WTC11 (cell line): ENCODE measurements at regions not wholly inside any gene's neighbourhood (a gene's known extent, or its start where the extent isn't known, plus 50 kb on each side); places are given as distances from the start of the nearest gene placed in this dataset.

Source experiments
- ATAC-seq: fragments of 200-7000 bp; cut with Tn5 transposase; 2 replicates; pipeline ENCODE4 v1.10.0; 2021; ENCODE audit warnings: mild to moderate bottlenecking, moderate library complexity
- CTCF ChIA-PET: fragments of 300-600 bp; sonication (Branson Sonifier 250); formaldehyde crosslinking; loops from one replicate; lab custom pipeline; 2021; ENCODE audit warnings: antibody characterized with exemption; lab: Charles Lee
- POLR2A ChIA-PET: fragments of 350-600 bp; sonication (Branson Sonifier 250); formaldehyde crosslinking; loops from one replicate; lab custom pipeline; 2021; ENCODE audit warnings: antibody characterized with exemption; lab: Charles Lee
- DNase-seq: peaks from one replicate; pipeline ENCODE4 v3.0.0; 2021; ENCODE audit warnings: low spot score
- H3K27ac Mint-ChIP-seq: 2 replicates; pipeline ENCODE4 v1.8.0; 2021; ENCODE audit warnings: mixed read lengths
- H3K27me3 Mint-ChIP-seq: 2 replicates; pipeline ENCODE4 v1.8.0; 2021; ENCODE audit warnings: low read depth, mild to moderate bottlenecking, moderate library complexity, mixed read lengths
- H3K36me3 Mint-ChIP-seq: 2 replicates; pipeline ENCODE4 v1.8.0; 2021; ENCODE audit warnings: mixed read lengths
- H3K4me1 Mint-ChIP-seq: 2 replicates; pipeline ENCODE4 v1.8.0; 2022; ENCODE audit warnings: mixed read lengths
- H3K4me3 Mint-ChIP-seq: 2 replicates; pipeline ENCODE4 v1.8.0; 2021; ENCODE audit warnings: mild to moderate bottlenecking, moderate library complexity, mixed read lengths
- H3K9me3 Mint-ChIP-seq: 2 replicates; pipeline ENCODE4 v1.8.0; 2021; ENCODE audit warnings: mixed read lengths
- ATF1 ChIP-seq: sonication (generic); formaldehyde crosslinking; IDR thresholded peaks from 2 replicates; pipeline ENCODE4 v1.8.1; 2023; ENCODE audit warnings: mild to moderate bottlenecking, moderate library complexity, missing genetic modification reagents
- CREB1 ChIP-seq: sonication (generic); formaldehyde crosslinking; IDR thresholded peaks from 2 replicates; pipeline ENCODE4 v1.8.0; 2023; ENCODE audit warnings: mild to moderate bottlenecking, missing genetic modification reagents
- ESRRA ChIP-seq: sonication (generic); formaldehyde crosslinking; IDR thresholded peaks from 2 replicates; pipeline ENCODE4 v1.8.1; 2022; ENCODE audit warnings: mild to moderate bottlenecking, missing genetic modification reagents, borderline replicate concordance
- ETV6 ChIP-seq: sonication (generic); formaldehyde crosslinking; IDR thresholded peaks from 2 replicates; pipeline ENCODE4 v1.8.1; 2022; ENCODE audit warnings: mild to moderate bottlenecking, missing genetic modification reagents
- NR3C1 ChIP-seq: sonication (generic); formaldehyde crosslinking; conservative IDR thresholded peaks from 2 replicates; pipeline ENCODE4 v1.8.1; 2023; ENCODE audit warnings: low read depth, mild to moderate bottlenecking, missing genetic modification reagents
- RELA ChIP-seq: sonication (generic); formaldehyde crosslinking; IDR thresholded peaks from 2 replicates; pipeline ENCODE4 v1.8.1; 2022; ENCODE audit warnings: missing genetic modification reagents, mild to moderate bottlenecking, borderline replicate concordance
- TEAD4 ChIP-seq: sonication (generic); formaldehyde crosslinking; IDR thresholded peaks from 2 replicates; pipeline ENCODE4 v1.8.0; 2022; ENCODE audit warnings: mild to moderate bottlenecking, missing genetic modification reagents
- ZNF671 ChIP-seq: fragments of 250-450 bp; sonication (Bioruptor Pico); IDR thresholded peaks from 2 replicates; pipeline ENCODE4 v1.8.0; 2021; ENCODE audit warnings: mild to moderate bottlenecking
- TF ChIP-seq, protein P1 (sequence below): sonication (generic); formaldehyde crosslinking; IDR thresholded peaks from 2 replicates; pipeline ENCODE4 v1.8.1; 2023; ENCODE audit warnings: mild to moderate bottlenecking, missing genetic modification reagents, moderate library complexity
- TF ChIP-seq, protein P2 (sequence below): fragments of 250-450 bp; sonication (Bioruptor Pico); IDR thresholded peaks from 2 replicates; pipeline ENCODE4 v1.9.0; 2021; ENCODE audit warnings: mild to moderate bottlenecking
- TF ChIP-seq, protein P3 (sequence below): fragments of 200-600 bp; IDR thresholded peaks from 2 replicates; pipeline ENCODE4 v1.8.0; 2022; ENCODE audit warnings: antibody characterized with exemption
- TF ChIP-seq, protein P4 (sequence below): sonication (generic); formaldehyde crosslinking; IDR thresholded peaks from 2 replicates; pipeline ENCODE4 v1.8.0; 2023; ENCODE audit warnings: mild to moderate bottlenecking, missing genetic modification reagents
- TF ChIP-seq, protein P5 (sequence below): sonication (generic); formaldehyde crosslinking; IDR thresholded peaks from 2 replicates; pipeline ENCODE4 v1.8.1; 2022; ENCODE audit warnings: mild to moderate bottlenecking, moderate library complexity, missing genetic modification reagents
- TF ChIP-seq, protein P6 (sequence below): sonication (generic); formaldehyde crosslinking; IDR thresholded peaks from 2 replicates; pipeline ENCODE4 v1.8.1; 2023; ENCODE audit warnings: mild to moderate bottlenecking, missing genetic modification reagents, moderate library complexity
- TF ChIP-seq, protein P7 (sequence below): sonication (generic); formaldehyde crosslinking; IDR thresholded peaks from 2 replicates; pipeline ENCODE4 v1.8.1; 2023; ENCODE audit warnings: mild to moderate bottlenecking, missing genetic modification reagents, borderline replicate concordance

DNA sequence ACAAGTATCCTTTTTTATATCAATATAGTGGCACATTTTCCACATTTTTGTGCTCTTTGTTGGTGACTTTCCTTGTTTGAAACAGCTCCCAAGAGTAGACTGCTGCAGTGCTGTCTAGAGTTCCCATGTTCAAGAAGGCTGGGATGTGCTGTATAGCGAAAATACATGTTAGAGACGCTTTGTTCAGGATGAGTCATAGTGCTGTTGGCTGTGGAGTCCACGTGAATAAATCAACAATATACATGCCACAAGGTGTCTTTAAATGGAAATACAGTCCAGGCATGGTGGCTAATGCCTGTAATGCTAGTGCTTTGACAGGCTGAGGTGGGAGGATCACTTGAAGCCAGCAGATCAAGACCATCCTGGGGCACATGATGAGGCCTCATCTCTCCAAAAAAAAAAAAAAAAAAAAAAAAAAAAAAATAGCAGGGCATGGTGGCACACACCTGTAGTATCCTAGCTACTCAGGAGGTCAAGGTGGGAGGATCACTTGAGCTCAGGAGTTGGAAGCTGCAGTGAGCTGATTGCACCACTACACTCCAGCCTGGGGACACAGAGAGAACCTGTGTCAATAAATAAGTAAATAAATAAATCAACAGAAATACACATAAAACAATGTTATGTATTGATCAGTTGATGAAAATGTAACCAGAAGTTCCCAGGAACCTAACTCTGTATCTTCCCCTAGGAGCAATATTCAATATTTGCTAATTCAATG lies 256.8 kb upstream of the STS start:
- TF ChIP-seq, protein P1, sequence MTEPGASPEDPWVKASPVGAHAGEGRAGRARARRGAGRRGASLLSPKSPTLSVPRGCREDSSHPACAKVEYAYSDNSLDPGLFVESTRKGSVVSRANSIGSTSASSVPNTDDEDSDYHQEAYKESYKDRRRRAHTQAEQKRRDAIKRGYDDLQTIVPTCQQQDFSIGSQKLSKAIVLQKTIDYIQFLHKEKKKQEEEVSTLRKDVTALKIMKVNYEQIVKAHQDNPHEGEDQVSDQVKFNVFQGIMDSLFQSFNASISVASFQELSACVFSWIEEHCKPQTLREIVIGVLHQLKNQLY: no peak
- TF ChIP-seq, protein P2, sequence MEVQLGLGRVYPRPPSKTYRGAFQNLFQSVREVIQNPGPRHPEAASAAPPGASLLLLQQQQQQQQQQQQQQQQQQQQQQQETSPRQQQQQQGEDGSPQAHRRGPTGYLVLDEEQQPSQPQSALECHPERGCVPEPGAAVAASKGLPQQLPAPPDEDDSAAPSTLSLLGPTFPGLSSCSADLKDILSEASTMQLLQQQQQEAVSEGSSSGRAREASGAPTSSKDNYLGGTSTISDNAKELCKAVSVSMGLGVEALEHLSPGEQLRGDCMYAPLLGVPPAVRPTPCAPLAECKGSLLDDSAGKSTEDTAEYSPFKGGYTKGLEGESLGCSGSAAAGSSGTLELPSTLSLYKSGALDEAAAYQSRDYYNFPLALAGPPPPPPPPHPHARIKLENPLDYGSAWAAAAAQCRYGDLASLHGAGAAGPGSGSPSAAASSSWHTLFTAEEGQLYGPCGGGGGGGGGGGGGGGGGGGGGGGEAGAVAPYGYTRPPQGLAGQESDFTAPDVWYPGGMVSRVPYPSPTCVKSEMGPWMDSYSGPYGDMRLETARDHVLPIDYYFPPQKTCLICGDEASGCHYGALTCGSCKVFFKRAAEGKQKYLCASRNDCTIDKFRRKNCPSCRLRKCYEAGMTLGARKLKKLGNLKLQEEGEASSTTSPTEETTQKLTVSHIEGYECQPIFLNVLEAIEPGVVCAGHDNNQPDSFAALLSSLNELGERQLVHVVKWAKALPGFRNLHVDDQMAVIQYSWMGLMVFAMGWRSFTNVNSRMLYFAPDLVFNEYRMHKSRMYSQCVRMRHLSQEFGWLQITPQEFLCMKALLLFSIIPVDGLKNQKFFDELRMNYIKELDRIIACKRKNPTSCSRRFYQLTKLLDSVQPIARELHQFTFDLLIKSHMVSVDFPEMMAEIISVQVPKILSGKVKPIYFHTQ (CRISPR knock-in tag): no peak
- TF ChIP-seq, protein P3, sequence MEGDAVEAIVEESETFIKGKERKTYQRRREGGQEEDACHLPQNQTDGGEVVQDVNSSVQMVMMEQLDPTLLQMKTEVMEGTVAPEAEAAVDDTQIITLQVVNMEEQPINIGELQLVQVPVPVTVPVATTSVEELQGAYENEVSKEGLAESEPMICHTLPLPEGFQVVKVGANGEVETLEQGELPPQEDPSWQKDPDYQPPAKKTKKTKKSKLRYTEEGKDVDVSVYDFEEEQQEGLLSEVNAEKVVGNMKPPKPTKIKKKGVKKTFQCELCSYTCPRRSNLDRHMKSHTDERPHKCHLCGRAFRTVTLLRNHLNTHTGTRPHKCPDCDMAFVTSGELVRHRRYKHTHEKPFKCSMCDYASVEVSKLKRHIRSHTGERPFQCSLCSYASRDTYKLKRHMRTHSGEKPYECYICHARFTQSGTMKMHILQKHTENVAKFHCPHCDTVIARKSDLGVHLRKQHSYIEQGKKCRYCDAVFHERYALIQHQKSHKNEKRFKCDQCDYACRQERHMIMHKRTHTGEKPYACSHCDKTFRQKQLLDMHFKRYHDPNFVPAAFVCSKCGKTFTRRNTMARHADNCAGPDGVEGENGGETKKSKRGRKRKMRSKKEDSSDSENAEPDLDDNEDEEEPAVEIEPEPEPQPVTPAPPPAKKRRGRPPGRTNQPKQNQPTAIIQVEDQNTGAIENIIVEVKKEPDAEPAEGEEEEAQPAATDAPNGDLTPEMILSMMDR: no peak
- TF ChIP-seq ESRRA (CRISPR knock-in tag): no peak
- TF ChIP-seq NR3C1 (CRISPR knock-in tag): no peak
- no peak for TF ChIP-seq ZNF671 (CRISPR knock-in tag)
- no peak for TF ChIP-seq RELA (CRISPR knock-in tag)
- no peak for TF ChIP-seq ETV6
- no peak for TF ChIP-seq TEAD4 (CRISPR knock-in tag)
- TF ChIP-seq, protein P4, sequence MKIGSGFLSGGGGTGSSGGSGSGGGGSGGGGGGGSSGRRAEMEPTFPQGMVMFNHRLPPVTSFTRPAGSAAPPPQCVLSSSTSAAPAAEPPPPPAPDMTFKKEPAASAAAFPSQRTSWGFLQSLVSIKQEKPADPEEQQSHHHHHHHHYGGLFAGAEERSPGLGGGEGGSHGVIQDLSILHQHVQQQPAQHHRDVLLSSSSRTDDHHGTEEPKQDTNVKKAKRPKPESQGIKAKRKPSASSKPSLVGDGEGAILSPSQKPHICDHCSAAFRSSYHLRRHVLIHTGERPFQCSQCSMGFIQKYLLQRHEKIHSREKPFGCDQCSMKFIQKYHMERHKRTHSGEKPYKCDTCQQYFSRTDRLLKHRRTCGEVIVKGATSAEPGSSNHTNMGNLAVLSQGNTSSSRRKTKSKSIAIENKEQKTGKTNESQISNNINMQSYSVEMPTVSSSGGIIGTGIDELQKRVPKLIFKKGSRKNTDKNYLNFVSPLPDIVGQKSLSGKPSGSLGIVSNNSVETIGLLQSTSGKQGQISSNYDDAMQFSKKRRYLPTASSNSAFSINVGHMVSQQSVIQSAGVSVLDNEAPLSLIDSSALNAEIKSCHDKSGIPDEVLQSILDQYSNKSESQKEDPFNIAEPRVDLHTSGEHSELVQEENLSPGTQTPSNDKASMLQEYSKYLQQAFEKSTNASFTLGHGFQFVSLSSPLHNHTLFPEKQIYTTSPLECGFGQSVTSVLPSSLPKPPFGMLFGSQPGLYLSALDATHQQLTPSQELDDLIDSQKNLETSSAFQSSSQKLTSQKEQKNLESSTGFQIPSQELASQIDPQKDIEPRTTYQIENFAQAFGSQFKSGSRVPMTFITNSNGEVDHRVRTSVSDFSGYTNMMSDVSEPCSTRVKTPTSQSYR (CRISPR knock-in tag): no peak
- TF ChIP-seq, protein P5, sequence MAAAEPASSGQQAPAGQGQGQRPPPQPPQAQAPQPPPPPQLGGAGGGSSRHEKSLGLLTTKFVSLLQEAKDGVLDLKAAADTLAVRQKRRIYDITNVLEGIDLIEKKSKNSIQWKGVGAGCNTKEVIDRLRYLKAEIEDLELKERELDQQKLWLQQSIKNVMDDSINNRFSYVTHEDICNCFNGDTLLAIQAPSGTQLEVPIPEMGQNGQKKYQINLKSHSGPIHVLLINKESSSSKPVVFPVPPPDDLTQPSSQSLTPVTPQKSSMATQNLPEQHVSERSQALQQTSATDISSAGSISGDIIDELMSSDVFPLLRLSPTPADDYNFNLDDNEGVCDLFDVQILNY (CRISPR knock-in tag): no peak
- TF ChIP-seq, protein P6, sequence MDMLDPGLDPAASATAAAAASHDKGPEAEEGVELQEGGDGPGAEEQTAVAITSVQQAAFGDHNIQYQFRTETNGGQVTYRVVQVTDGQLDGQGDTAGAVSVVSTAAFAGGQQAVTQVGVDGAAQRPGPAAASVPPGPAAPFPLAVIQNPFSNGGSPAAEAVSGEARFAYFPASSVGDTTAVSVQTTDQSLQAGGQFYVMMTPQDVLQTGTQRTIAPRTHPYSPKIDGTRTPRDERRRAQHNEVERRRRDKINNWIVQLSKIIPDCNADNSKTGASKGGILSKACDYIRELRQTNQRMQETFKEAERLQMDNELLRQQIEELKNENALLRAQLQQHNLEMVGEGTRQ (CRISPR knock-in tag): no peak
- TF ChIP-seq CREB1 (CRISPR knock-in tag): no peak
- no peak for TF ChIP-seq ATF1 (CRISPR knock-in tag)
- TF ChIP-seq, protein P7, sequence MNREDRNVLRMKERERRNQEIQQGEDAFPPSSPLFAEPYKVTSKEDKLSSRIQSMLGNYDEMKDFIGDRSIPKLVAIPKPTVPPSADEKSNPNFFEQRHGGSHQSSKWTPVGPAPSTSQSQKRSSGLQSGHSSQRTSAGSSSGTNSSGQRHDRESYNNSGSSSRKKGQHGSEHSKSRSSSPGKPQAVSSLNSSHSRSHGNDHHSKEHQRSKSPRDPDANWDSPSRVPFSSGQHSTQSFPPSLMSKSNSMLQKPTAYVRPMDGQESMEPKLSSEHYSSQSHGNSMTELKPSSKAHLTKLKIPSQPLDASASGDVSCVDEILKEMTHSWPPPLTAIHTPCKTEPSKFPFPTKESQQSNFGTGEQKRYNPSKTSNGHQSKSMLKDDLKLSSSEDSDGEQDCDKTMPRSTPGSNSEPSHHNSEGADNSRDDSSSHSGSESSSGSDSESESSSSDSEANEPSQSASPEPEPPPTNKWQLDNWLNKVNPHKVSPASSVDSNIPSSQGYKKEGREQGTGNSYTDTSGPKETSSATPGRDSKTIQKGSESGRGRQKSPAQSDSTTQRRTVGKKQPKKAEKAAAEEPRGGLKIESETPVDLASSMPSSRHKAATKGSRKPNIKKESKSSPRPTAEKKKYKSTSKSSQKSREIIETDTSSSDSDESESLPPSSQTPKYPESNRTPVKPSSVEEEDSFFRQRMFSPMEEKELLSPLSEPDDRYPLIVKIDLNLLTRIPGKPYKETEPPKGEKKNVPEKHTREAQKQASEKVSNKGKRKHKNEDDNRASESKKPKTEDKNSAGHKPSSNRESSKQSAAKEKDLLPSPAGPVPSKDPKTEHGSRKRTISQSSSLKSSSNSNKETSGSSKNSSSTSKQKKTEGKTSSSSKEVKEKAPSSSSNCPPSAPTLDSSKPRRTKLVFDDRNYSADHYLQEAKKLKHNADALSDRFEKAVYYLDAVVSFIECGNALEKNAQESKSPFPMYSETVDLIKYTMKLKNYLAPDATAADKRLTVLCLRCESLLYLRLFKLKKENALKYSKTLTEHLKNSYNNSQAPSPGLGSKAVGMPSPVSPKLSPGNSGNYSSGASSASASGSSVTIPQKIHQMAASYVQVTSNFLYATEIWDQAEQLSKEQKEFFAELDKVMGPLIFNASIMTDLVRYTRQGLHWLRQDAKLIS (CRISPR knock-in tag): no peak
- TF ChIP-seq, all 79 proteins: peak for 0
- ATAC-seq (no peak), DNase-seq (no peak)
- peaks cover 28% of the 10 kb centered on the region for H3K36me3 Mint-ChIP-seq
- H3K4me3 Mint-ChIP-seq: no peak overlapping the region
- H3K4me1 Mint-ChIP-seq: no peaks in the 10 kb centered on the region
- H3K27ac Mint-ChIP-seq: no peak overlapping the region
- ChIA-PET POLR2A (no interaction called here), CTCF (interaction anchor here (0.6 kb wide), 1 partner anchor 13 kb away, joined by 4 read pairs; no protein-coding TSS in a partner anchor)
- peaks cover 19% of the 10 kb centered on the region for H3K9me3 Mint-ChIP-seq
- no peaks in the 10 kb centered on the region for H3K27me3 Mint-ChIP-seq
